Neural progenitor cell (in vitro differentiated cells): ENCODE measurements at regions not wholly inside any gene's neighbourhood (a gene's known extent, or its start where the extent isn't known, plus 50 kb on each side); places are given as distances from the start of the nearest gene placed in this dataset.
"Not testable (repeated sequence)": the region's sequence is repeated elsewhere in the genome, so short reads cannot be mapped to it uniquely, and the experiment has no call there.

Source experiments
- DNase-seq: peaks from one replicate; pipeline ENCODE4 v3.0.0-alpha.2; 2016; ENCODE audit warnings: low spot score
- H2AFZ ChIP-seq: fragments of 200-600 bp; sonication (generic); replicated peaks from 2 replicates; pipeline ENCODE4 v1.6.1; 2016; ENCODE audit warnings: antibody characterized with exemption
- H3F3A ChIP-seq: fragments of 200-600 bp; sonication (generic); 2 replicates; pipeline ENCODE4 v1.6.1; 2016; ENCODE audit warnings: antibody characterized with exemption, low read depth
- H3K27ac ChIP-seq: fragments of 200-600 bp; sonication (generic); 2 replicates; pipeline ENCODE4 v1.5.1; 2016; ENCODE audit warnings: mild to moderate bottlenecking
- H3K27me3 ChIP-seq: fragments of 200-600 bp; sonication (generic); 2 replicates; pipeline ENCODE4 v1.6.1; 2016; ENCODE audit warnings: mild to moderate bottlenecking, moderate library complexity
- H3K36me3 ChIP-seq: fragments of 200-600 bp; sonication (generic); 2 replicates; pipeline ENCODE4 v1.5.1; 2016
- H3K4me1 ChIP-seq: fragments of 200-600 bp; sonication (generic); 2 replicates; pipeline ENCODE4 v1.6.1; 2016; ENCODE audit warnings: mixed run types
- H3K4me2 ChIP-seq: fragments of 200-600 bp; sonication (generic); 2 replicates; pipeline ENCODE4 v1.6.1; 2016
- H3K4me3 ChIP-seq: fragments of 200-600 bp; sonication (generic); 2 replicates; pipeline ENCODE4 v1.5.1; 2016
- H3K79me2 ChIP-seq: fragments of 200-600 bp; sonication (generic); 2 replicates; pipeline ENCODE4 v1.6.1; 2016; ENCODE audit warnings: low read depth
- H3K9ac ChIP-seq: fragments of 200-600 bp; sonication (generic); 2 replicates; pipeline ENCODE4 v1.6.1; 2016
- H3K9me3 ChIP-seq: fragments of 200-600 bp; sonication (generic); 2 replicates; pipeline ENCODE4 v1.5.1; 2016; ENCODE audit warnings: low read depth
- H4K20me1 ChIP-seq: fragments of 200-600 bp; sonication (generic); 2 replicates; pipeline ENCODE4 v1.6.1; 2016; ENCODE audit warnings: low read depth
- H3K27ac Mint-ChIP-seq: 3 replicates; pipeline ENCODE4 v1.8.0; 2021; ENCODE audit warnings: mixed read lengths
- H3K27me3 Mint-ChIP-seq: 2 replicates; pipeline ENCODE4 v1.8.0; 2022; ENCODE audit warnings: low read depth, mild to moderate bottlenecking, inconsistent platforms, moderate library complexity, mixed read lengths; ENCODE audit not compliant: insufficient read depth
- H3K36me3 Mint-ChIP-seq: 3 replicates; pipeline ENCODE4 v1.8.0; 2021; ENCODE audit warnings: mixed read lengths
- H3K4me1 Mint-ChIP-seq: 3 replicates; pipeline ENCODE4 v1.8.0; 2021; ENCODE audit warnings: mixed read lengths
- H3K4me3 Mint-ChIP-seq: 3 replicates; pipeline ENCODE4 v1.8.0; 2021; ENCODE audit warnings: mild to moderate bottlenecking, moderate library complexity, mixed read lengths
- H3K9me3 Mint-ChIP-seq: 3 replicates; pipeline ENCODE4 v1.8.0; 2020; ENCODE audit warnings: mixed read lengths
- EZH2 ChIP-seq: fragments of 200-600 bp; sonication (generic); IDR thresholded peaks from 2 replicates; pipeline ENCODE4 v1.6.1; 2017; ENCODE audit warnings: antibody characterized with exemption, mild to moderate bottlenecking, moderate library complexity
- EZH2phosphoT487 ChIP-seq: fragments of 200-600 bp; sonication (generic); IDR thresholded peaks from 2 replicates; pipeline ENCODE4 v1.6.1; 2017; ENCODE audit warnings: antibody characterized with exemption
- TF ChIP-seq, protein P1 (sequence below): fragments of 200-600 bp; sonication (generic); IDR thresholded peaks from 2 replicates; pipeline ENCODE4 v1.5.1; 2017; ENCODE audit warnings: antibody characterized with exemption, mild to moderate bottlenecking

DNA sequence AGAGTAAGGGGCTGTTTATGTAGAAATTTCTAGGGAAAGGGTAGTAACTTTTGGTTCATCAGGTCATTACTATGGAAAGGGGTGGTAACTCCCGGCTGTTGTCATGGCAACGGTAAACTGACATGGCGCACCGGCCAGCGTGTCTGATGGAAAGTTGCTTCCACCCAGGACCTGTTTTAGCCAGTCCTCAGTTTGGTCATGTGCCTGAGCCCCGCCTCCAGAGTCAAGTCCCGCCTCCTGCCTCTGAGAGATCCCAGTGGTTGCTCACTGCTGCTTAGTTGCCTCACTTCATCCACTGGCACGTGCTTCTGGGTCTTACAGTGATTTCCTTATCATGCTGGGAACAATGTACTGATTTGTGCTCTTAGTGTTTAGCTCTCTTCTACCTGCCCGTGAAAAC is 455.2 kb upstream of the ZNF507 start:
- Histone ChIP-seq H3F3A (no peaks in the 10 kb centered on the region), H3K4me3 (no peak overlapping the region), H3K27ac (no peak overlapping the region), H3K9ac (no peak overlapping the region), H4K20me1 (no peaks in the 10 kb centered on the region), H3K9me3 (no peaks in the 10 kb centered on the region), H3K27me3 (no peaks in the 10 kb centered on the region), H3K36me3 (no peaks in the 10 kb centered on the region), H3K4me1 (no peaks in the 10 kb centered on the region), H3K79me2 (no peaks in the 10 kb centered on the region), H3K4me2 (no peak overlapping the region), H2AFZ (no peak overlapping the region)
- Mint-ChIP-seq H3K27me3 (peaks cover 4% of the 10 kb centered on the region), H3K4me3 (no peak overlapping the region), H3K36me3 (peaks cover 2% of the 10 kb centered on the region), H3K9me3 (peaks cover 5% of the 10 kb centered on the region), H3K27ac (no peak overlapping the region), H3K4me1 (peaks cover 5% of the 10 kb centered on the region)
- TF ChIP-seq, protein P1, sequence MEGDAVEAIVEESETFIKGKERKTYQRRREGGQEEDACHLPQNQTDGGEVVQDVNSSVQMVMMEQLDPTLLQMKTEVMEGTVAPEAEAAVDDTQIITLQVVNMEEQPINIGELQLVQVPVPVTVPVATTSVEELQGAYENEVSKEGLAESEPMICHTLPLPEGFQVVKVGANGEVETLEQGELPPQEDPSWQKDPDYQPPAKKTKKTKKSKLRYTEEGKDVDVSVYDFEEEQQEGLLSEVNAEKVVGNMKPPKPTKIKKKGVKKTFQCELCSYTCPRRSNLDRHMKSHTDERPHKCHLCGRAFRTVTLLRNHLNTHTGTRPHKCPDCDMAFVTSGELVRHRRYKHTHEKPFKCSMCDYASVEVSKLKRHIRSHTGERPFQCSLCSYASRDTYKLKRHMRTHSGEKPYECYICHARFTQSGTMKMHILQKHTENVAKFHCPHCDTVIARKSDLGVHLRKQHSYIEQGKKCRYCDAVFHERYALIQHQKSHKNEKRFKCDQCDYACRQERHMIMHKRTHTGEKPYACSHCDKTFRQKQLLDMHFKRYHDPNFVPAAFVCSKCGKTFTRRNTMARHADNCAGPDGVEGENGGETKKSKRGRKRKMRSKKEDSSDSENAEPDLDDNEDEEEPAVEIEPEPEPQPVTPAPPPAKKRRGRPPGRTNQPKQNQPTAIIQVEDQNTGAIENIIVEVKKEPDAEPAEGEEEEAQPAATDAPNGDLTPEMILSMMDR: no peak
- TF ChIP-seq EZH2 (no peak), EZH2phosphoT487 (no peak)
- peak; percentile 20 for DNase-seq

DNA sequence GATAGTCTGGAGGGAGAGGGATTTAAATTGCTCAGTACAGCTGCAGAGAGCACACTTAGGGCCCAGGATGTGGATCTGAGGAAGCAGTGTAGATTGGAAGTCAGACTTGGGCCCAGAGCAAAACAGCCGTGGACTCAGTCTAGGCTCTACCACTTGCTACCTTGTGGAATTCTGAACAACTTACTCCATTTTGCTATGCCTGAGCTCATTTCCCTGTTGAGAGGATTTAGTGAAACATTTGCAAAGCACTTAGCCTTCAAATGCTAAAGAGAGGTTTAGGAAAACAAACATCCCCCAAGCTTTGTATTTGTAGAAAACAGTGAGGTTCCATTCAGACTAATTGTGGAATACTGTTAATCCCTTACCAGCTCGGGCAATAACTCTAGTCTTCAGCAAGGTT is 453.4 kb upstream of the ZNF507 start:
- Mint-ChIP-seq H3K36me3 (peaks cover 2% of the 10 kb centered on the region), H3K4me1 (peaks cover 5% of the 10 kb centered on the region), H3K9me3 (peaks cover 5% of the 10 kb centered on the region), H3K27ac (no peak overlapping the region), H3K4me3 (no peak overlapping the region), H3K27me3 (peaks cover 6% of the 10 kb centered on the region)
- no peaks in the 10 kb centered on the region for H3K27me3 ChIP-seq
- no peak for DNase-seq
- H3K4me1 ChIP-seq: no peaks in the 10 kb centered on the region
- no peaks in the 10 kb centered on the region for H3K36me3 ChIP-seq
- no peak overlapping the region for H3K27ac ChIP-seq
- H3K9me3 ChIP-seq: no peaks in the 10 kb centered on the region
- no peaks in the 10 kb centered on the region for H3K79me2 ChIP-seq
- no peak overlapping the region for H3K4me3 ChIP-seq
- H3K9ac ChIP-seq: no peak overlapping the region
- no peaks in the 10 kb centered on the region for H3F3A ChIP-seq
- no peak overlapping the region for H3K4me2 ChIP-seq
- H2AFZ ChIP-seq: no peak overlapping the region
- TF ChIP-seq, protein P1: no peak
- no peaks in the 10 kb centered on the region for H4K20me1 ChIP-seq

DNA sequence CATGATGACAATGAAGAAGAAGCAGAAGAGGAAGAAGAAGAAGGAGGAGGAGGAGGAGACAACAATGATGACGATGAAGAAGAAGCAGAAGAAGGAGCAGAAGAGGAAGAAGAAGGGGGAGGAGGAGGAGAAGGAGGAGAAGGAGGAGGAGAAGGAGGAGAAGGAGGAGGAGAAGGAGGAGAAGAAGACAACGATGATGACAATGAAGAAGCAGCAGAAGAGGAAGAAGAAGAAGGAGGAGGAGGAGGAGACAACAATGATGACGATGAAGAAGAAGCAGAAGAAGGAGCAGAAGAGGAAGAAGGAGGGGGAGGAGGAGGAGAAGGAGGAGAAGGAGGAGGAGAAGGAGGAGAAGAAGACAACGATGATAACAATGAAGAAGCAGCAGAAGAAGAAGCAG is 451.9 kb upstream of the ZNF507 start:
- H3K4me3 ChIP-seq, H3K4me1 ChIP-seq, H3K4me2 ChIP-seq, H3F3A ChIP-seq, H3K27me3 ChIP-seq, H3K9me3 Mint-ChIP-seq, H2AFZ ChIP-seq, DNase-seq, H4K20me1 ChIP-seq, H3K79me2 ChIP-seq, H3K4me1 Mint-ChIP-seq, H3K36me3 ChIP-seq, H3K27me3 Mint-ChIP-seq, H3K36me3 Mint-ChIP-seq, H3K27ac ChIP-seq, H3K27ac Mint-ChIP-seq, H3K9ac ChIP-seq, H3K9me3 ChIP-seq, H3K4me3 Mint-ChIP-seq: not testable (repeated sequence)

DNA sequence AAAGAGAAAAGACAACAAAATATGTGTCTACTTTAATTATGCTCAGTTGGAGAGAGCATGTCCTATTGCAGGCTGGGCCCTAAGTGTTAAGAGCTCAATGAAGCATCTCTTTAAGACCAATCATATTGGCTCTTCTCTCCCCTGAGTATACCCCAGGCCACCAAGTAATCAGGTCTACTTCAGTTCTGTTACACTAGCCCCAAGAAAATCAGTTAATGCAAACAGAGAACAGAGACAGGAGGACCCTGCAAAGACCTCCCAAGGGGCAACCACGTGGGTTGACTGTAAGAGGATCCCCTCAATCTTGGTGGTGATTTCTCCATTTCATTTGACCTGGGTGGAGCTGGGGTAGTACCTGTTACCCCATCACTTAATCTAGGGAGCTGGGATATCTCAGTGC is 451.0 kb upstream of the ZNF507 start:
- Histone ChIP-seq H3K9ac (no peak overlapping the region), H3K36me3 (no peaks in the 10 kb centered on the region), H3K4me2 (no peak overlapping the region), H3K27me3 (no peaks in the 10 kb centered on the region), H3K27ac (no peak overlapping the region), H3K4me1 (no peaks in the 10 kb centered on the region), H4K20me1 (no peaks in the 10 kb centered on the region), H3K4me3 (no peak overlapping the region), H2AFZ (no peak overlapping the region), H3K9me3 (no peaks in the 10 kb centered on the region), H3F3A (no peaks in the 10 kb centered on the region), H3K79me2 (no peaks in the 10 kb centered on the region)
- H3K4me3 Mint-ChIP-seq: no peak overlapping the region
- peaks cover 5% of the 10 kb centered on the region for H3K4me1 Mint-ChIP-seq
- H3K27me3 Mint-ChIP-seq: peaks cover 6% of the 10 kb centered on the region
- peaks cover 5% of the 10 kb centered on the region for H3K9me3 Mint-ChIP-seq
- H3K27ac Mint-ChIP-seq: no peak overlapping the region
- H3K36me3 Mint-ChIP-seq: peaks cover 2% of the 10 kb centered on the region
- TF ChIP-seq EZH2: no peak
- TF ChIP-seq, protein P1: no peak
- no peak for DNase-seq
